Ovary (tissue), 7 donors: ENCODE measurements at regions not wholly inside any gene's neighbourhood (a gene's known extent, or its start where the extent isn't known, plus 50 kb on each side); places are given as distances from the start of the nearest gene placed in this dataset.

Source experiments
- DNase-seq, 5 donors: peaks; one replicate each; pipeline ENCODE4 v3.0.0-alpha.2; 2019 to 2020
- H3K27ac ChIP-seq, 2 donors: fragments of 200-600 bp; one replicate each; pipeline versions ENCODE4 v1.5.1 to v1.8.0; 2019 to 2022
- H3K27me3 ChIP-seq: fragments of 200-600 bp; one replicate; pipeline ENCODE4 v1.8.0; 2022
- H3K36me3 ChIP-seq: fragments of 200-600 bp; sonication (generic); one replicate; pipeline ENCODE4 v1.5.1; 2019
- H3K4me1 ChIP-seq: one replicate; pipeline ENCODE4 v1.8.1; 2013; ENCODE audit warnings: mild to moderate bottlenecking, moderate library complexity; ENCODE audit not compliant: insufficient read depth
- H3K4me3 ChIP-seq: fragments of 200-600 bp; sonication (generic); one replicate; pipeline ENCODE4 v1.5.1; 2017
- H3K9me3 ChIP-seq, 2 donors: fragments of 200-600 bp in 1 of 2; sonication (generic) in 1 of 2; one replicate each; pipeline versions ENCODE4 v1.5.1 to v1.8.1; 2013 to 2019; ENCODE audit warnings: mild to moderate bottlenecking in 1 of 2, moderate library complexity in 1 of 2
- EP300 ChIP-seq: sonication (generic); formaldehyde crosslinking; IDR thresholded peaks from one replicate; pipeline ENCODE4 v1.6.1; 2017; ENCODE audit warnings: antibody characterized with exemption
- POLR2A ChIP-seq: fragments of 450-650 bp; IDR thresholded peaks from one replicate; pipeline ENCODE4 v1.6.1; 2017; ENCODE audit warnings: antibody characterized with exemption, mild to moderate bottlenecking, moderate library complexity
- WGBS, 3 donors: extraction: QIAGEN DNeasy Blood & Tissue Kit in 1 of 3; methylation state at CpG; one replicate each; pipeline versions ENCODE4 v1.1.5 to v1.1.7; 2013 to 2017; 5-methylcytosine and 5-hydroxymethylcytosine counted together
- intact Hi-C, 4 donors: fragments of 100-400 bp; cut with DNase I; formaldehyde crosslinking; loops; one replicate each; pipeline versions ENCODE4 v1.11.0 to v1.15.1; 2022 to 2023
- TF ChIP-seq, protein P1 (sequence below), 3 donors: fragments of 450-650 bp in 2 of 3; fragments of 200-600 bp in 1 of 3; IDR thresholded peaks; one replicate each; pipeline versions ENCODE4 v1.5.1 to v1.8.0; 2016 to 2022; ENCODE audit warnings: antibody characterized with exemption in 3 of 3, mild to moderate bottlenecking in 1 of 3
- donor health status: DM: no; HTN: no; CAD: no; lungs with moderate emphysema.
- donor health status: DM: no; HTN: no; CAD: no.
- donor health status: Bipolar disorder and iron deficiency.
- donor health status: DM: no; HTN: no; CAD: no.
- donor health status: DM: yes; HTN: yes; CAD: no.

DNA sequence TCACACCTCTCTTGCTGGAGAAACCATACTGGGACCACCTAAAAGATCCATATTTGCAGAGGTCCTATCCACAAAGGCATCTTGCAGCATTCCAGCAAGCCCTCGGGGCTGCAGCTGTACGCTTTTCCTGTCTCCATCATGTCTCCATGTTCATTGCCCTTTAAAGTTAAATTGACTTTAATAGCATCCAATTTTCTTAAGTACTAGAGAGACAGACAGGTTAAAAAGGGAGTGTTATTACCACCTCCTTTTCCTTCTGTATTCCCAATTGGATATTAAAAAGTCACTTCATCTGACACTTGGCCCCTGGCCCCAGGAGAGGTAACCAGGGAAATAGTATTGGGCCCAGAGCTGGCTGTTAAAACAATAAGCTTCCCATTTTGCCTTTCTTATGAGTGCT, 178.6 kb downstream of the UNC5CL start:
- H3K4me1 ChIP-seq, result no peaks in the 10 kb centered on the region
- no peaks in the 10 kb centered on the region for H3K9me3 ChIP-seq
- no peaks in the 10 kb centered on the region for H3K27me3 ChIP-seq
- intact Hi-C loops, result no loop called here
- no peak overlapping the region for H3K4me3 ChIP-seq
- TF ChIP-seq EP300 (no peak), POLR2A (no peak)
- TF ChIP-seq, protein P1, sequence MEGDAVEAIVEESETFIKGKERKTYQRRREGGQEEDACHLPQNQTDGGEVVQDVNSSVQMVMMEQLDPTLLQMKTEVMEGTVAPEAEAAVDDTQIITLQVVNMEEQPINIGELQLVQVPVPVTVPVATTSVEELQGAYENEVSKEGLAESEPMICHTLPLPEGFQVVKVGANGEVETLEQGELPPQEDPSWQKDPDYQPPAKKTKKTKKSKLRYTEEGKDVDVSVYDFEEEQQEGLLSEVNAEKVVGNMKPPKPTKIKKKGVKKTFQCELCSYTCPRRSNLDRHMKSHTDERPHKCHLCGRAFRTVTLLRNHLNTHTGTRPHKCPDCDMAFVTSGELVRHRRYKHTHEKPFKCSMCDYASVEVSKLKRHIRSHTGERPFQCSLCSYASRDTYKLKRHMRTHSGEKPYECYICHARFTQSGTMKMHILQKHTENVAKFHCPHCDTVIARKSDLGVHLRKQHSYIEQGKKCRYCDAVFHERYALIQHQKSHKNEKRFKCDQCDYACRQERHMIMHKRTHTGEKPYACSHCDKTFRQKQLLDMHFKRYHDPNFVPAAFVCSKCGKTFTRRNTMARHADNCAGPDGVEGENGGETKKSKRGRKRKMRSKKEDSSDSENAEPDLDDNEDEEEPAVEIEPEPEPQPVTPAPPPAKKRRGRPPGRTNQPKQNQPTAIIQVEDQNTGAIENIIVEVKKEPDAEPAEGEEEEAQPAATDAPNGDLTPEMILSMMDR (IDR thresholded peaks at IDR 0.05), result no peak
- H3K36me3 ChIP-seq, result no peaks in the 10 kb centered on the region
- WGBS, 3 donors, result 62 to 86% (median 78%) methylated on average over 2 of the region's 2 CpGs
- no peak overlapping the region for H3K27ac ChIP-seq
- no peak for DNase-seq

DNA sequence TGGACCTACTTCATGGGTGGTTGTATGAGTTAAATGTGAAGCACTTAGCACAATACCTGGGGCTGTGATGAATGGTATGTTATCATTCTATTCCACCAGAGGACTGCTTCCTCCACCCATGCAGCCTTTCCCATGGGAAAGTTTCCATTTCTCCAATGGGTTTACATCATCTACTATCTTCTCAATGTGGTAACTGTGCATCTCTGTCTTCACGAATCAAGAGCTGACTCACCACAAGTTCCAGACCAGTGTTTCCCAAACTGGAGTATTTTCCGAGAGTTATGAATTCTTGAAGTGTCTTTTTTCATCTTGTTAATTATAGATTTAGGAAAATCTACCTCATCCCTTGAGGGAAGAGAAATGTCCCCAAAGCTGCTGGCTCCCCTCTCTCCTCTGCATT, 182.8 kb downstream of the UNC5CL start:
- Histone ChIP-seq H3K9me3 (no peaks in the 10 kb centered on the region), H3K36me3 (no peaks in the 10 kb centered on the region), H3K4me1 (no peaks in the 10 kb centered on the region), H3K4me3 (no peak overlapping the region), H3K27me3 (no peaks in the 10 kb centered on the region), H3K27ac (no peak overlapping the region)
- 56 to 60% (median 58%) methylated on average over 2 of the region's 2 CpGs for WGBS, 3 donors
- TF ChIP-seq EP300 (no peak), POLR2A (no peak)
- TF ChIP-seq, protein P1 (IDR thresholded peaks at IDR 0.05), result no peak
- DNase-seq, result no peak
- intact Hi-C loops, result no loop called here

DNA sequence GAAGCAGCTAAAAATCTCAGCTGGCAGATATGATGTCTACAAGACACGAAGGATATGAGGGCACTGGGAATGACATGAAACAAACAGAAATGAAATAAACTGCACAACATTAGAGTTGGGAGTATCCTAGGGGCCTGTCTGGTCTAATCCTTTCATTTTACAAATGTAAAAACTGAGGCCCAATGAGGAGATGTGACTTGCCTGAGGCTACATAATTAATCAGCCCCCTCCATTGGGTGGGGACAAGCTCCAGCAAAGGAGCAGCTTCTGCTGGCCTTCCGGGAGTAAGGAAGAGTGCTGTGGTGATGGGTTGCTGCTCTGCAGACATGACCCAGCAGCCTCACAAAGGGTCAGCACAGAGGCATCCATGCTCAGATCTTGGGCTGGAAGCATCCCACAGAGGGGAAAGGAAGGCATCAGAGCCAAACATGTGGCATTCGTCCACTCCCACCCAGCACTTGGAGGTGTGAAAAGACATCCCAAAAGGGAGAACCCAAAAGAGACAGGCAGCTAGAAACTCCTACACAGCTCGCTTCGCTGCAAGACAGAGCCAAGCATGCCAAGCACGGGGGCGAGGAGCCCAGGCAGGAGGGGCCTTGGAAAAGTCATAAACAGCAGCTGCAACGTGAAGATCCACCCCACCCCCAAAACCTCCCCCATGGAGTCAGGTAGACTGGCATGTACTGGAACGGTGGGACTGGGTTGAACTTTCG, 183.7 kb downstream of the UNC5CL start:
- H3K27me3 ChIP-seq, result no peaks in the 10 kb centered on the region
- DNase-seq, result no peak
- H3K27ac ChIP-seq, result no peak overlapping the region
- 43 to 51% (median 48%) methylated on average over 10 of the region's 10 CpGs for WGBS, 3 donors
- H3K36me3 ChIP-seq, result no peaks in the 10 kb centered on the region
- no peaks in the 10 kb centered on the region for H3K4me1 ChIP-seq
- intact Hi-C loops, result no loop called here
- TF ChIP-seq EP300 (no peak), POLR2A (no peak)
- TF ChIP-seq, protein P1 (IDR thresholded peaks at IDR 0.05), result no peak
- no peaks in the 10 kb centered on the region for H3K9me3 ChIP-seq
- H3K4me3 ChIP-seq, result no peak overlapping the region

DNA sequence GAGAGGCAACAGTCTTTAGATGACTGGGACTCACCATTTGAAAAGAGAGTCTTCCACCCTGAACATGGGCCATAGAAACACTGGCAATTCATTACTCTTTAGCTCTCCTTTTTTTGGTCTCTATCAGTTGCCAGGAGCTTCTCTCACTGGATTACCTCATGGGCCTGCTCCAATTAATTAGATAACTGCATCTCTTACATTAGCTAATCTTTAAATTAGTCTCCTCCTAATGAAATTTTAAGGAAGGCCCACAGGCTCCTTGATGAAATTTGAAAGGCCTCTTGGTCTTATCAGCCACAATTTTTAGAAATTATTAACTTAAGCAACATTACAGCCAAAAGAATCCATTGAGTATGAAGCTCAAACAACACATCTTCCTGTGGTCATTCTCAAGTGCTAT, 184.4 kb downstream of the UNC5CL start:
- Histone ChIP-seq H3K27ac (no peak overlapping the region), H3K36me3 (no peaks in the 10 kb centered on the region), H3K4me3 (no peak overlapping the region), H3K27me3 (no peaks in the 10 kb centered on the region), H3K4me1 (peaks cover 3% of the 10 kb centered on the region), H3K9me3 (no peaks in the 10 kb centered on the region)
- no peak for DNase-seq
- intact Hi-C loops, result no loop called here
- TF ChIP-seq, protein P1 (IDR thresholded peaks at IDR 0.05), result no peak
- TF ChIP-seq POLR2A (no peak), EP300 (no peak)
